Spleen (tissue), 11 donors: ENCODE measurements at regions not wholly inside any gene's neighbourhood (a gene's known extent, or its start where the extent isn't known, plus 50 kb on each side); places are given as distances from the start of the nearest gene placed in this dataset.

Source experiments
- DNase-seq: peaks from one replicate; pipeline ENCODE4 v3.0.0-alpha.2; 2020
- H3K27ac ChIP-seq, 8 donors: fragments of 200-600 bp; sonication (generic) in 7 of 8; 1 replicate in 4 of 8; 2 replicates in 4 of 8; pipeline versions ENCODE4 v1.5.0 to v1.8.0; 2016 to 2021; ENCODE audit warnings: inconsistent platforms in 4 of 8, mild to moderate bottlenecking in 4 of 8, moderate library complexity in 1 of 8
- H3K27me3 ChIP-seq, 7 donors: fragments of 200-600 bp; sonication (generic) in 6 of 7; replicated peaks in 1 of 7; 1 replicate in 4 of 7; 2 replicates in 3 of 7; pipeline versions ENCODE4 v1.5.0 to v1.8.0; 2016 to 2021; ENCODE audit warnings: inconsistent platforms in 3 of 7, mild to moderate bottlenecking in 1 of 7
- H3K36me3 ChIP-seq, 6 donors: fragments of 200-600 bp; sonication (generic) in 5 of 6; 1 replicate in 4 of 6; 2 replicates in 2 of 6; pipeline versions ENCODE4 v1.5.0 to v1.8.0; 2016 to 2021; ENCODE audit warnings: inconsistent platforms in 2 of 6
- H3K4me1 ChIP-seq, 6 donors: fragments of 200-600 bp; sonication (generic) in 5 of 6; 1 replicate in 3 of 6; 2 replicates in 3 of 6; pipeline versions ENCODE4 v1.5.0 to v1.8.0; 2016 to 2021; ENCODE audit warnings: inconsistent platforms in 3 of 6
- H3K4me3 ChIP-seq, 8 donors: fragments of 200-600 bp; sonication (generic) in 7 of 8; 1 replicate in 4 of 8; 2 replicates in 4 of 8; pipeline versions ENCODE4 v1.5.0 to v1.8.0; 2016 to 2021; ENCODE audit warnings: inconsistent platforms in 4 of 8, mild to moderate bottlenecking in 4 of 8, moderate library complexity in 2 of 8
- H3K9me3 ChIP-seq, 8 donors: fragments of 200-600 bp; sonication (generic) in 7 of 8; 1 replicate in 4 of 8; 2 replicates in 4 of 8; pipeline versions ENCODE4 v1.5.0 to v1.8.0; 2016 to 2021; ENCODE audit warnings: inconsistent platforms in 4 of 8
- CTCF ChIP-seq, 11 experiments: fragments of 200-600 bp in 7 of 11; fragments of 450-650 bp in 4 of 11; sonication (generic) in 4 of 11; IDR thresholded peaks in 8 of 11; conservative IDR thresholded peaks in 3 of 11; 1 replicate in 7 of 11; 2 replicates in 4 of 11; pipeline versions ENCODE4 v1.4.0 to v1.8.0; 2016 to 2021; ENCODE audit warnings: antibody characterized with exemption in 11 of 11, inconsistent platforms in 4 of 11, mild to moderate bottlenecking in 1 of 11
- POLR2A ChIP-seq, 3 donors: fragments of 450-650 bp; IDR thresholded peaks; one replicate each; pipeline ENCODE4 v1.5.1; 2017; ENCODE audit warnings: antibody characterized with exemption in 3 of 3, mild to moderate bottlenecking in 1 of 3
- POLR2AphosphoS5 ChIP-seq, 3 donors: sonication (generic); formaldehyde crosslinking; IDR thresholded peaks; one replicate each; pipeline ENCODE4 v1.5.1; 2017; ENCODE audit warnings: antibody characterized with exemption in 3 of 3
- WGBS, 5 donors: extraction: QIAGEN DNeasy Blood & Tissue Kit in 3 of 5; methylation state at CpG; one replicate each; pipeline versions ENCODE4 v1.1.5 to v1.1.7; 2013 to 2018; 5-methylcytosine and 5-hydroxymethylcytosine counted together
- intact Hi-C: fragments of 100-400 bp; cut with DNase I; formaldehyde crosslinking; loops from one replicate; pipeline ENCODE4 v1.15.0; 2023; ENCODE audit warnings: low total_unique reads
- donor health status: healthy with polysubstance abuse.
- donor health status: DM: no; HTN: no; CAD: no; lungs with moderate emphysema.
- donor health status: DM: no; HTN: no; CAD: no.
- donor health status: Bipolar disorder and iron deficiency.
- donor health status: healthy.
- donor health status: DM: no; HTN: no; CAD: no.
- donor health status: DM: yes; HTN: yes; CAD: no.

GRCh38 chr3:139120086-139121056, 75.7 kb upstream of the PRR23C start:
- H3K36me3 ChIP-seq: no peaks in the 10 kb centered on the region
- H3K9me3 ChIP-seq: no peaks in the 10 kb centered on the region
- WGBS, 5 donors: 34 to 57% (median 43%) methylated on average over 7 to 9 of the region's 9 CpGs
- no peaks in the 10 kb centered on the region for H3K27me3 ChIP-seq
- intact Hi-C loops: no loop called here
- no peak for DNase-seq
- peak overlapping the region in 1 of 8 donors; percentile 9 for H3K27ac ChIP-seq
- no peak overlapping the region for H3K4me3 ChIP-seq
- peaks cover 0 to 6% (median 0%) of the 10 kb centered on the region in 6 donors for H3K4me1 ChIP-seq
- no peak for TF ChIP-seq POLR2AphosphoS5 (IDR thresholded peaks at IDR 0.05)
- no peak for TF ChIP-seq CTCF (IDR thresholded peaks at IDR 0.05 in 8 of 11, conservative IDR thresholded peaks at IDR 0.05 in 3 of 11)

- no peak for TF ChIP-seq POLR2A (IDR thresholded peaks at IDR 0.05)
- TF ChIP-seq POLR2AphosphoS5 (IDR thresholded peaks at IDR 0.05): no peak
- no peak for TF ChIP-seq CTCF (IDR thresholded peaks at IDR 0.05 in 8 of 11, conservative IDR thresholded peaks at IDR 0.05 in 3 of 11)
Measured at GRCh38 chr3:139121513-139122220, 77.0 kb upstream of the PRR23C start.

GRCh38 chr3:139122221-139122581, 77.5 kb upstream of the PRR23C start:
- TF ChIP-seq POLR2A (IDR thresholded peaks at IDR 0.05) (no peak), POLR2AphosphoS5 (IDR thresholded peaks at IDR 0.05) (no peak), CTCF (IDR thresholded peaks at IDR 0.05 in 8 of 11, conservative IDR thresholded peaks at IDR 0.05 in 3 of 11) (no peak)
- Histone ChIP-seq H3K27me3 (no peaks in the 10 kb centered on the region), H3K4me1 (peaks cover 0 to 6% (median 0%) of the 10 kb centered on the region in 6 donors), H3K36me3 (no peaks in the 10 kb centered on the region), H3K27ac (no peak overlapping the region), H3K4me3 (no peak overlapping the region), H3K9me3 (no peaks in the 10 kb centered on the region)
- intact Hi-C loops: no loop called here
- DNase-seq: no peak
- WGBS, 5 donors: 43 to 76% (median 63%) methylated on average over 3 of the region's 3 CpGs

More at GRCh38 chr3:139121513-139122220, 77.0 kb upstream of the PRR23C start:
- Histone ChIP-seq H3K27ac (peak overlapping the region in 1 of 8 donors; percentile 11), H3K27me3 (no peaks in the 10 kb centered on the region), H3K4me1 (peaks cover 0 to 6% (median 0%) of the 10 kb centered on the region in 6 donors), H3K4me3 (no peak overlapping the region), H3K9me3 (no peaks in the 10 kb centered on the region), H3K36me3 (no peaks in the 10 kb centered on the region)
- WGBS, 5 donors: 37 to 72% (median 64%) methylated on average over 8 of the region's 8 CpGs
- intact Hi-C loops: no loop called here
- DNase-seq: no peak

GRCh38 chr3:139122612-139123011, 77.9 kb upstream of the PRR23C start:
- TF ChIP-seq POLR2AphosphoS5 (IDR thresholded peaks at IDR 0.05) (no peak), POLR2A (IDR thresholded peaks at IDR 0.05) (no peak), CTCF (IDR thresholded peaks at IDR 0.05 in 8 of 11, conservative IDR thresholded peaks at IDR 0.05 in 3 of 11) (no peak)
- Histone ChIP-seq H3K4me1 (peaks cover 0 to 6% (median 0%) of the 10 kb centered on the region in 6 donors), H3K27me3 (no peaks in the 10 kb centered on the region), H3K27ac (no peak overlapping the region), H3K36me3 (no peaks in the 10 kb centered on the region), H3K4me3 (no peak overlapping the region), H3K9me3 (no peaks in the 10 kb centered on the region)
- intact Hi-C loops: no loop called here
- WGBS, 5 donors: 69 to 85% (median 80%) methylated on average over 2 of the region's 2 CpGs
- DNase-seq: no peak
